ENCODE measurements at regions not wholly inside any gene's neighbourhood (a gene's known extent, or its start where the extent isn't known, plus 50 kb on each side); places are given as distances from the start of the nearest gene placed in this dataset.

GRCh38 chr13:86378628-86379027, 579.4 kb upstream of the SLITRK6 start:
- TF ChIP-seq POLR2AphosphoS5 (IDR thresholded peaks at IDR 0.05; ENCODE audit: low read depth, low read length) (no peak), FOXP2 (optimal IDR thresholded peaks at IDR 0.05; ENCODE audit: borderline replicate concordance, extremely low read depth, extremely low read length, insufficient read depth) (no peak), SIN3A (IDR thresholded peaks at IDR 0.05; ENCODE audit: borderline replicate concordance, insufficient read depth, low read length) (no peak), TAF1 (IDR thresholded peaks at IDR 0.05; ENCODE audit: borderline replicate concordance, insufficient read depth, low read length) (no peak)
- TF ChIP-seq, protein P1, sequence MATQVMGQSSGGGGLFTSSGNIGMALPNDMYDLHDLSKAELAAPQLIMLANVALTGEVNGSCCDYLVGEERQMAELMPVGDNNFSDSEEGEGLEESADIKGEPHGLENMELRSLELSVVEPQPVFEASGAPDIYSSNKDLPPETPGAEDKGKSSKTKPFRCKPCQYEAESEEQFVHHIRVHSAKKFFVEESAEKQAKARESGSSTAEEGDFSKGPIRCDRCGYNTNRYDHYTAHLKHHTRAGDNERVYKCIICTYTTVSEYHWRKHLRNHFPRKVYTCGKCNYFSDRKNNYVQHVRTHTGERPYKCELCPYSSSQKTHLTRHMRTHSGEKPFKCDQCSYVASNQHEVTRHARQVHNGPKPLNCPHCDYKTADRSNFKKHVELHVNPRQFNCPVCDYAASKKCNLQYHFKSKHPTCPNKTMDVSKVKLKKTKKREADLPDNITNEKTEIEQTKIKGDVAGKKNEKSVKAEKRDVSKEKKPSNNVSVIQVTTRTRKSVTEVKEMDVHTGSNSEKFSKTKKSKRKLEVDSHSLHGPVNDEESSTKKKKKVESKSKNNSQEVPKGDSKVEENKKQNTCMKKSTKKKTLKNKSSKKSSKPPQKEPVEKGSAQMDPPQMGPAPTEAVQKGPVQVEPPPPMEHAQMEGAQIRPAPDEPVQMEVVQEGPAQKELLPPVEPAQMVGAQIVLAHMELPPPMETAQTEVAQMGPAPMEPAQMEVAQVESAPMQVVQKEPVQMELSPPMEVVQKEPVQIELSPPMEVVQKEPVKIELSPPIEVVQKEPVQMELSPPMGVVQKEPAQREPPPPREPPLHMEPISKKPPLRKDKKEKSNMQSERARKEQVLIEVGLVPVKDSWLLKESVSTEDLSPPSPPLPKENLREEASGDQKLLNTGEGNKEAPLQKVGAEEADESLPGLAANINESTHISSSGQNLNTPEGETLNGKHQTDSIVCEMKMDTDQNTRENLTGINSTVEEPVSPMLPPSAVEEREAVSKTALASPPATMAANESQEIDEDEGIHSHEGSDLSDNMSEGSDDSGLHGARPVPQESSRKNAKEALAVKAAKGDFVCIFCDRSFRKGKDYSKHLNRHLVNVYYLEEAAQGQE (IDR thresholded peaks at IDR 0.05; ENCODE audit: insufficient read depth in 1 of 2, low read depth in 2 of 2, low read length in 2 of 2): no peak
